ENCODE measurements at regions not wholly inside any gene's neighbourhood (a gene's known extent, or its start where the extent isn't known, plus 50 kb on each side); places are given as distances from the start of the nearest gene placed in this dataset.

DNA sequence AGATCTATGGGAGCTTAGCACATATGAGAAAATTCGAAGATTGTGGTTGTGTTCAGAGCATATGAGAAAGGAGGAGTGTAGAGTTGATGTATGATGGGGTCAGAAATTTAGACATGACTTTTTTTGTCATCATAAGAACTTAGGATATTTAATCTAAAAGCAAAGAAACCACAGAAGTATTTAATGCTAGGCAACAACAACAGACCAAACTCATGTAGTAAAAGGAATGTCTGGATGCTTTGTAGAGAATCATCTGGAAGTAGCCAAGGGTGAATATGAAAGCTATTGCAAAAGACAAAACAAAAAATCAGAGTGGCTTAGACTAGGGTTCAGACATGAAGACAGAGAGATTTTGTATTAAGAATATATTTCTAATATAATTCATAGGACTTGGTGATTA is 190.3 kb downstream of the SLITRK1 start:
- POLR2A ChIA-PET: no interaction called here
- in situ Hi-C loops (cut with MboI) (no loop called here), intact Hi-C loops (cut with micrococcal nuclease; ENCODE audit: unreplicated experiment) (no loop called here)
- Histone ChIP-seq H3K4me2 (ENCODE audit: control insufficient read depth, insufficient read depth) (no peak overlapping the region), H3K4me1 (ENCODE audit: control insufficient read depth, insufficient read depth, low read length) (no peaks in the 10 kb centered on the region), H3K27me3 (replicated peaks in 1 of 2; ENCODE audit: control insufficient read depth in 2 of 2, insufficient read depth in 2 of 2, low read length in 1 of 2) (no peaks in the 10 kb centered on the region), H3K79me2 (ENCODE audit: control insufficient read depth, insufficient read depth, low read length) (no peaks in the 10 kb centered on the region), H3K9me3 (replicated peaks; ENCODE audit: control insufficient read depth, insufficient read depth, low read length) (no peaks in the 10 kb centered on the region), H4K20me1 (ENCODE audit: control insufficient read depth, insufficient read depth) (no peaks in the 10 kb centered on the region), H3K27ac (ENCODE audit: control insufficient read depth, insufficient read depth) (no peak overlapping the region), H2AFZ (ENCODE audit: control insufficient read depth, low read depth, low read length) (no peak overlapping the region), H3K36me3 (ENCODE audit: control insufficient read depth in 2 of 2, insufficient read depth in 2 of 2, low read length in 1 of 2) (no peaks in the 10 kb centered on the region), H3K4me3 (no peak overlapping the region), H3K9ac (ENCODE audit: control insufficient read depth, insufficient read depth, low read length) (no peak overlapping the region)
- ATAC-seq (no peak), FAIRE-seq (no peak), DNase-seq (ENCODE audit: low read depth, low spot score) (no peak)
- TF ChIP-seq POLR2AphosphoS5 (IDR thresholded peaks at IDR 0.05; ENCODE audit: low read length) (no peak), ATF7 (IDR thresholded peaks at IDR 0.05; ENCODE audit: low read depth) (no peak), ETV6 (conservative IDR thresholded peaks at IDR 0.05 in 1 of 2, IDR thresholded peaks at IDR 0.05 in 1 of 2; ENCODE audit: borderline replicate concordance in 1 of 2, low read depth in 1 of 2) (no peak), HDGF (IDR thresholded peaks at IDR 0.05) (no peak), MEF2B (IDR thresholded peaks at IDR 0.05; ENCODE audit: partially characterized antibody, poor library complexity, severe bottlenecking) (no peak), BACH1 (IDR thresholded peaks at IDR 0.05; ENCODE audit: borderline replicate concordance) (no peak), SMC3 (IDR thresholded peaks at IDR 0.05; ENCODE audit: borderline replicate concordance, low read length) (no peak), ESRRA (IDR thresholded peaks at IDR 0.05; ENCODE audit: low read length) (no peak), ATF2 (IDR thresholded peaks at IDR 0.05; ENCODE audit: low read length) (no peak), GATAD2B (conservative IDR thresholded peaks at IDR 0.05; ENCODE audit: low read depth) (no peak)
- TF ChIP-seq, protein P1, sequence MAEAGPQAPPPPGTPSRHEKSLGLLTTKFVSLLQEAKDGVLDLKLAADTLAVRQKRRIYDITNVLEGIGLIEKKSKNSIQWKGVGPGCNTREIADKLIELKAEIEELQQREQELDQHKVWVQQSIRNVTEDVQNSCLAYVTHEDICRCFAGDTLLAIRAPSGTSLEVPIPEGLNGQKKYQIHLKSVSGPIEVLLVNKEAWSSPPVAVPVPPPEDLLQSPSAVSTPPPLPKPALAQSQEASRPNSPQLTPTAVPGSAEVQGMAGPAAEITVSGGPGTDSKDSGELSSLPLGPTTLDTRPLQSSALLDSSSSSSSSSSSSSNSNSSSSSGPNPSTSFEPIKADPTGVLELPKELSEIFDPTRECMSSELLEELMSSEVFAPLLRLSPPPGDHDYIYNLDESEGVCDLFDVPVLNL (IDR thresholded peaks at IDR 0.05; ENCODE audit: low read depth, low read length): no peak
- TF ChIP-seq, protein P2, sequence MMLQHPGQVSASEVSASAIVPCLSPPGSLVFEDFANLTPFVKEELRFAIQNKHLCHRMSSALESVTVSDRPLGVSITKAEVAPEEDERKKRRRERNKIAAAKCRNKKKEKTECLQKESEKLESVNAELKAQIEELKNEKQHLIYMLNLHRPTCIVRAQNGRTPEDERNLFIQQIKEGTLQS (IDR thresholded peaks at IDR 0.05; ENCODE audit: borderline replicate concordance, extremely low read depth, low read depth, low read length): no peak
- TF ChIP-seq, protein P3, sequence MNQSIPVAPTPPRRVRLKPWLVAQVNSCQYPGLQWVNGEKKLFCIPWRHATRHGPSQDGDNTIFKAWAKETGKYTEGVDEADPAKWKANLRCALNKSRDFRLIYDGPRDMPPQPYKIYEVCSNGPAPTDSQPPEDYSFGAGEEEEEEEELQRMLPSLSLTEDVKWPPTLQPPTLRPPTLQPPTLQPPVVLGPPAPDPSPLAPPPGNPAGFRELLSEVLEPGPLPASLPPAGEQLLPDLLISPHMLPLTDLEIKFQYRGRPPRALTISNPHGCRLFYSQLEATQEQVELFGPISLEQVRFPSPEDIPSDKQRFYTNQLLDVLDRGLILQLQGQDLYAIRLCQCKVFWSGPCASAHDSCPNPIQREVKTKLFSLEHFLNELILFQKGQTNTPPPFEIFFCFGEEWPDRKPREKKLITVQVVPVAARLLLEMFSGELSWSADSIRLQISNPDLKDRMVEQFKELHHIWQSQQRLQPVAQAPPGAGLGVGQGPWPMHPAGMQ (IDR thresholded peaks at IDR 0.05; ENCODE audit: borderline replicate concordance): no peak
- RAD21 ChIA-PET (ENCODE audit: unreplicated experiment): no interaction called here
- CTCF ChIA-PET: no interaction called here
- BruUV-seq (replicated peaks): no TSS peak
- WGBS (ENCODE audit: insufficient coverage, insufficient replicate concordance, low lambda C conversion rate, missing lambda C conversion rate): 8% methylated on average over 1 of the region's 1 CpG
- SMC1A ChIA-PET (ENCODE audit: uncharacterized antibody, unreplicated experiment): interaction anchor here (0.5 kb wide), 1 partner anchor 60 kb away, joined by 3 read pairs; no protein-coding TSS in a partner anchor

Measured in GM12878 (cell line).